PC-3 (cell line): ENCODE measurements at regions not wholly inside any gene's neighbourhood (a gene's known extent, or its start where the extent isn't known, plus 50 kb on each side); places are given as distances from the start of the nearest gene placed in this dataset.

ENCODE experiments used
- ATAC-seq: fragments of 200-7000 bp; cut with Tn5 transposase; 2 replicates; pipeline ENCODE4 v1.9.1; 2020; ENCODE audit warnings: mild to moderate bottlenecking, moderate library complexity
- BruUV-seq: library from RNA; stranded (reverse); fragments of 400-500 nt; replicated peaks from 2 replicates; lab custom pipeline; 2021; lab: Mats Ljungman, UMichigan
- CTCF ChIA-PET: fragments of 300-600 bp; sonication (Branson Sonifier 250); formaldehyde crosslinking; loops from one replicate; lab custom pipeline; 2022; ENCODE audit warnings: antibody characterized with exemption; lab: Charles Lee
- POLR2A ChIA-PET: fragments of 300-600 bp; sonication (Branson Sonifier 250); formaldehyde crosslinking; loops from one replicate; lab custom pipeline; 2022; ENCODE audit warnings: antibody characterized with exemption; ENCODE audit not compliant: unreplicated experiment; lab: Charles Lee
- DNase-seq: peaks from one replicate; pipeline ENCODE4 v3.0.0-alpha.2; 2015
- H2AFZ ChIP-seq: fragments of 300-600 bp; sonication (generic); 2 replicates; pipeline ENCODE4 v1.6.0; 2016; ENCODE audit warnings: antibody characterized with exemption, low read length
- H3F3A ChIP-seq: fragments of 300-600 bp; sonication (generic); one replicate; pipeline ENCODE4 v1.6.0; 2017; ENCODE audit warnings: antibody characterized with exemption, low read length, control low read depth, mild to moderate bottlenecking; ENCODE audit not compliant: unreplicated experiment
- H3K27ac ChIP-seq: fragments of 300-600 bp; sonication (generic); 2 replicates; pipeline ENCODE4 v1.5.1; 2016; ENCODE audit warnings: mild to moderate bottlenecking, low read length
- H3K27me3 ChIP-seq: fragments of 300-600 bp; sonication (generic); 2 replicates; pipeline ENCODE4 v1.6.1; 2016; ENCODE audit warnings: low read length, mixed read lengths
- H3K36me3 ChIP-seq: fragments of 300-600 bp; sonication (generic); 2 replicates; pipeline ENCODE4 v1.6.1; 2016; ENCODE audit warnings: low read depth, mixed run types, low read length, mixed read lengths
- H3K4me1 ChIP-seq: fragments of 300-600 bp; sonication (generic); 2 replicates; pipeline ENCODE4 v1.5.1; 2016; ENCODE audit warnings: low read length; ENCODE audit not compliant: insufficient read depth
- H3K4me2 ChIP-seq: fragments of 300-600 bp; sonication (generic); 2 replicates; pipeline ENCODE4 v1.6.0; 2016; ENCODE audit warnings: low read length
- H3K4me3 ChIP-seq: fragments of 300-600 bp; sonication (generic); 2 replicates; pipeline ENCODE4 v1.5.1; 2016; ENCODE audit warnings: mild to moderate bottlenecking, low read length, mixed read lengths
- H3K79me2 ChIP-seq: fragments of 300-600 bp; sonication (generic); 2 replicates; pipeline ENCODE4 v1.6.1; 2017; ENCODE audit warnings: low read length, mixed read lengths
- H3K9ac ChIP-seq: fragments of 300-600 bp; sonication (generic); 2 replicates; pipeline ENCODE4 v1.6.0; 2016; ENCODE audit warnings: mild to moderate bottlenecking, low read length
- H3K9me2 ChIP-seq: fragments of 300-600 bp; sonication (generic); replicated peaks from 2 replicates; pipeline ENCODE4 v1.6.1; 2016; ENCODE audit warnings: mixed run types, low read length, mixed read lengths
- H3K9me3 ChIP-seq: fragments of 300-600 bp; sonication (generic); 2 replicates; pipeline ENCODE4 v1.6.1; 2016; ENCODE audit warnings: low read length, mixed read lengths
- H4K20me1 ChIP-seq: fragments of 300-600 bp; sonication (generic); 2 replicates; pipeline ENCODE4 v1.6.1; 2016; ENCODE audit warnings: low read length, mixed read lengths
- CTCF ChIP-seq: fragments of 300-600 bp; sonication (generic); conservative IDR thresholded peaks from 2 replicates; pipeline ENCODE4 v1.5.1; 2017; ENCODE audit warnings: antibody characterized with exemption, low read depth, mild to moderate bottlenecking, low read length
- EZH2 ChIP-seq: fragments of 300-600 bp; sonication (generic); IDR thresholded peaks from one replicate; pipeline ENCODE4 v1.6.1; 2017; ENCODE audit warnings: antibody characterized with exemption, mild to moderate bottlenecking, low read length; ENCODE audit not compliant: unreplicated experiment
- EZH2phosphoT487 ChIP-seq: fragments of 300-600 bp; sonication (generic); IDR thresholded peaks from 2 replicates; pipeline ENCODE4 v1.6.1; 2018; ENCODE audit warnings: mild to moderate bottlenecking, antibody characterized with exemption, low read length, borderline replicate concordance
- intact Hi-C: fragments of 100-400 bp; cut with micrococcal nuclease; formaldehyde crosslinking; loops from 2 replicates; pipeline ENCODE4 v1.9.0; 2023

- no peak overlapping the region for H3K4me3 ChIP-seq
- ChIA-PET CTCF (no interaction called here), POLR2A (no interaction called here)
- intact Hi-C loops, result no loop called here
- H3K4me1 ChIP-seq, result no peaks in the 10 kb centered on the region
- ATAC-seq (no peak), DNase-seq (no peak)
- no peaks in the 10 kb centered on the region for H3K79me2 ChIP-seq
- H3F3A ChIP-seq, result no peaks in the 10 kb centered on the region
- H3K27ac ChIP-seq, result no peak overlapping the region
- no peaks in the 10 kb centered on the region for H3K9me2 ChIP-seq
- H3K27me3 ChIP-seq, result no peaks in the 10 kb centered on the region
- no peaks in the 10 kb centered on the region for H3K36me3 ChIP-seq
- BruUV-seq, result no TSS peak
- TF ChIP-seq EZH2, result no peak
- no peak for TF ChIP-seq EZH2phosphoT487
- TF ChIP-seq CTCF, result no peak
- H2AFZ ChIP-seq, result no peak overlapping the region
- H3K9ac ChIP-seq, result no peak overlapping the region
- H3K9me3 ChIP-seq, result no peaks in the 10 kb centered on the region
- no peak overlapping the region for H3K4me2 ChIP-seq
- no peaks in the 10 kb centered on the region for H4K20me1 ChIP-seq
Observed at GRCh38 chr3:106413683-106414082, 544.9 kb upstream of the CBLB start.

- H3F3A ChIP-seq, result no peaks in the 10 kb centered on the region
- BruUV-seq, result no TSS peak
- no peaks in the 10 kb centered on the region for H3K36me3 ChIP-seq
- ChIA-PET CTCF (no interaction called here), POLR2A (no interaction called here)
- H3K27me3 ChIP-seq, result no peaks in the 10 kb centered on the region
- H3K9me2 ChIP-seq, result 0 out of 2 replicates have a peak, but pooled peaks cover 4% of the 10 kb centered on the region
- no peak for TF ChIP-seq EZH2phosphoT487
- no peak for TF ChIP-seq EZH2
- no peak for TF ChIP-seq CTCF
- no peaks in the 10 kb centered on the region for H3K4me1 ChIP-seq
- DNase-seq, result no peak
- no peaks in the 10 kb centered on the region for H3K79me2 ChIP-seq
- ATAC-seq, result no peak
- no peak overlapping the region for H3K4me3 ChIP-seq
- H3K27ac ChIP-seq, result no peak overlapping the region
- no peak overlapping the region for H3K4me2 ChIP-seq
- H2AFZ ChIP-seq, result no peak overlapping the region
- intact Hi-C loops, result no loop called here
- H3K9me3 ChIP-seq, result no peaks in the 10 kb centered on the region
- H4K20me1 ChIP-seq, result no peaks in the 10 kb centered on the region
- no peak overlapping the region for H3K9ac ChIP-seq
Observed at GRCh38 chr3:106420628-106421027, 551.8 kb upstream of the CBLB start.

- no peak overlapping the region for H2AFZ ChIP-seq
Observed at GRCh38 chr3:106421426-106421825, 552.6 kb upstream of the CBLB start.

More at GRCh38 chr3:106421426-106421825, 552.6 kb upstream of the CBLB start:
- TF ChIP-seq CTCF (no peak), EZH2 (no peak), EZH2phosphoT487 (no peak)
- Histone ChIP-seq H3K4me2 (no peak overlapping the region), H3K9ac (no peak overlapping the region), H3K27me3 (no peaks in the 10 kb centered on the region), H3K4me1 (no peaks in the 10 kb centered on the region), H3F3A (no peaks in the 10 kb centered on the region), H3K4me3 (no peak overlapping the region), H3K27ac (no peak overlapping the region), H4K20me1 (no peaks in the 10 kb centered on the region), H3K9me3 (no peaks in the 10 kb centered on the region), H3K79me2 (no peaks in the 10 kb centered on the region), H3K9me2 (0 out of 2 replicates have a peak, but pooled peaks cover 4% of the 10 kb centered on the region), H3K36me3 (no peaks in the 10 kb centered on the region)
- ChIA-PET CTCF (no interaction called here), POLR2A (no interaction called here)
- no TSS peak for BruUV-seq
- DNase-seq (no peak), ATAC-seq (no peak)
- intact Hi-C loops, result no loop called here
